PC-9 (cell line): ENCODE measurements at regions not wholly inside any gene's neighbourhood (a gene's known extent, or its start where the extent isn't known, plus 50 kb on each side); places are given as distances from the start of the nearest gene placed in this dataset.

Experiments
- BruUV-seq: library from RNA; stranded (reverse); fragments of 400-500 nt; replicated peaks from 2 replicates; lab custom pipeline; 2021; lab: Mats Ljungman, UMichigan
- CTCF ChIA-PET: fragments of 300-600 bp; sonication (Branson Sonifier 250); formaldehyde crosslinking; loops from one replicate; lab custom pipeline; 2022; ENCODE audit warnings: antibody characterized with exemption; lab: Charles Lee
- POLR2A ChIA-PET: fragments of 300-600 bp; sonication (Branson Sonifier 250); formaldehyde crosslinking; loops from one replicate; lab custom pipeline; 2022; ENCODE audit warnings: antibody characterized with exemption; ENCODE audit not compliant: unreplicated experiment; lab: Charles Lee
- DNase-seq, 2 experiments: peaks; one replicate each; pipeline versions ENCODE4 v3.0.0 to v3.0.0-alpha.2; 2015 to 2022; ENCODE audit warnings: mixed read lengths in 1 of 2
- H2AFZ ChIP-seq: fragments of 200-600 bp; sonication (generic); 2 replicates; pipeline ENCODE4 v1.8.1; 2017; ENCODE audit warnings: antibody characterized with exemption
- H3F3A ChIP-seq: fragments of 200-600 bp; sonication (generic); 2 replicates; pipeline ENCODE4 v1.8.1; 2017; ENCODE audit warnings: antibody characterized with exemption, mild to moderate bottlenecking, low read depth; ENCODE audit not compliant: insufficient read depth
- H3K27ac ChIP-seq: fragments of 200-600 bp; sonication (generic); 2 replicates; pipeline ENCODE4 v1.6.1; 2016; ENCODE audit warnings: mixed run types
- H3K27me3 ChIP-seq: fragments of 200-600 bp; sonication (generic); 2 replicates; pipeline ENCODE4 v1.6.1; 2016; ENCODE audit warnings: low read depth, mixed run types; ENCODE audit not compliant: insufficient read depth
- H3K36me3 ChIP-seq: fragments of 200-600 bp; sonication (generic); 2 replicates; pipeline ENCODE4 v1.6.1; 2016; ENCODE audit warnings: low read depth, mixed run types
- H3K4me1 ChIP-seq: fragments of 200-600 bp; sonication (generic); replicated peaks from 2 replicates; pipeline ENCODE4 v1.6.1; 2016; ENCODE audit warnings: mixed run types; ENCODE audit not compliant: insufficient read depth
- H3K4me2 ChIP-seq: fragments of 200-600 bp; sonication (generic); 2 replicates; pipeline ENCODE4 v1.6.1; 2017; ENCODE audit warnings: mixed run types
- H3K4me3 ChIP-seq: fragments of 200-600 bp; sonication (generic); 2 replicates; pipeline ENCODE4 v1.6.1; 2016; ENCODE audit warnings: mixed run types
- H3K79me2 ChIP-seq: fragments of 200-600 bp; sonication (generic); 2 replicates; pipeline ENCODE4 v1.6.1; 2017; ENCODE audit warnings: low read depth, mixed run types
- H3K9me2 ChIP-seq: fragments of 200-600 bp; sonication (generic); 2 replicates; pipeline ENCODE4 v1.8.1; 2017; ENCODE audit warnings: mild to moderate bottlenecking; ENCODE audit not compliant: insufficient read depth
- H3K9me3 ChIP-seq: fragments of 200-600 bp; sonication (generic); 2 replicates; pipeline ENCODE4 v1.8.1; 2016; ENCODE audit warnings: low read depth; ENCODE audit not compliant: insufficient read depth
- H4K20me1 ChIP-seq: fragments of 200-600 bp; sonication (generic); 2 replicates; pipeline ENCODE4 v1.8.1; 2017; ENCODE audit not compliant: insufficient read depth
- CTCF ChIP-seq: fragments of 200-600 bp; sonication (generic); conservative IDR thresholded peaks from 2 replicates; pipeline ENCODE4 v1.6.1; 2017; ENCODE audit warnings: mixed run types, antibody characterized with exemption, mild to moderate bottlenecking, moderate library complexity
- EZH2 ChIP-seq: fragments of 200-600 bp; sonication (generic); IDR thresholded peaks from 2 replicates; pipeline ENCODE4 v1.8.0; 2017; ENCODE audit warnings: antibody characterized with exemption, low read depth
- intact Hi-C: fragments of 100-400 bp; cut with micrococcal nuclease; formaldehyde crosslinking; loops from one replicate; pipeline ENCODE4 v1.10.0; 2022; ENCODE audit not compliant: unreplicated experiment

- ChIA-PET CTCF (no interaction called here), POLR2A (no interaction called here)
- Histone ChIP-seq H3K9me2 (no peaks in the 10 kb centered on the region), H3K27me3 (no peaks in the 10 kb centered on the region), H3K4me3 (no peak overlapping the region), H3K9me3 (no peaks in the 10 kb centered on the region), H2AFZ (no peak overlapping the region), H3K4me2 (no peak overlapping the region), H3K27ac (no peak overlapping the region), H3K4me1 (0 out of 2 replicates have a peak, but pooled peaks cover 11% of the 10 kb centered on the region), H3K36me3 (no peaks in the 10 kb centered on the region), H4K20me1 (no peaks in the 10 kb centered on the region), H3K79me2 (no peaks in the 10 kb centered on the region), H3F3A (no peaks in the 10 kb centered on the region)
- BruUV-seq = no TSS peak
- intact Hi-C loops = no loop called here
- no peak for TF ChIP-seq CTCF
- TF ChIP-seq EZH2 = no peak
- DNase-seq = no peak
Measured at GRCh38 chr11:106202935-106203620, 125.6 kb downstream of the AASDHPPT start.

- Histone ChIP-seq H3K4me2 (no peak overlapping the region), H4K20me1 (no peaks in the 10 kb centered on the region), H3K9me2 (no peaks in the 10 kb centered on the region), H3K27me3 (no peaks in the 10 kb centered on the region), H3K27ac (no peak overlapping the region), H3K36me3 (no peaks in the 10 kb centered on the region), H3F3A (no peaks in the 10 kb centered on the region), H3K4me3 (no peak overlapping the region), H3K79me2 (no peaks in the 10 kb centered on the region), H2AFZ (no peak overlapping the region), H3K9me3 (no peaks in the 10 kb centered on the region), H3K4me1 (no peaks in the 10 kb centered on the region)
- POLR2A ChIA-PET = no interaction called here
- intact Hi-C loops = no loop called here
- no TSS peak for BruUV-seq
- DNase-seq = no peak
- CTCF ChIA-PET = no interaction called here
- TF ChIP-seq EZH2 (no peak), CTCF (no peak)
Measured at GRCh38 chr11:106208760-106209159, 131.3 kb downstream of the AASDHPPT start.

GRCh38 chr11:106212081-106212480, 134.6 kb downstream of the AASDHPPT start:
- no peaks in the 10 kb centered on the region for H3K9me3 ChIP-seq
- CTCF ChIA-PET = no interaction called here
- TF ChIP-seq CTCF (no peak), EZH2 (no peak)

More at GRCh38 chr11:106212081-106212480, 134.6 kb downstream of the AASDHPPT start:
- no peak for DNase-seq
- no peaks in the 10 kb centered on the region for H3K4me1 ChIP-seq
- H3K27me3 ChIP-seq = no peaks in the 10 kb centered on the region
- no peaks in the 10 kb centered on the region for H4K20me1 ChIP-seq
- BruUV-seq = no TSS peak
- intact Hi-C loops = no loop called here
- H3K27ac ChIP-seq = no peak overlapping the region
- H3K79me2 ChIP-seq = no peaks in the 10 kb centered on the region
- H2AFZ ChIP-seq = no peak overlapping the region
- POLR2A ChIA-PET = no interaction called here
- H3K9me2 ChIP-seq = no peaks in the 10 kb centered on the region
- no peaks in the 10 kb centered on the region for H3F3A ChIP-seq
- no peaks in the 10 kb centered on the region for H3K36me3 ChIP-seq
- no peak overlapping the region for H3K4me2 ChIP-seq
- no peak overlapping the region for H3K4me3 ChIP-seq
